HG03175 (cell line): ENCODE measurements at regions not wholly inside any gene's neighbourhood (a gene's known extent, or its start where the extent isn't known, plus 50 kb on each side); places are given as distances from the start of the nearest gene placed in this dataset.
"Not testable (repeated sequence)": the region's sequence is repeated elsewhere in the genome, so short reads cannot be mapped to it uniquely, and the experiment has no call there.

Experiments
- ATAC-seq: cut with Tn5 transposase; IDR thresholded peaks from one replicate; pipeline ENCODE4 v1.9.1; 2021; ENCODE audit warnings: mild to moderate bottlenecking, moderate library complexity; ENCODE audit not compliant: unreplicated experiment

DNA sequence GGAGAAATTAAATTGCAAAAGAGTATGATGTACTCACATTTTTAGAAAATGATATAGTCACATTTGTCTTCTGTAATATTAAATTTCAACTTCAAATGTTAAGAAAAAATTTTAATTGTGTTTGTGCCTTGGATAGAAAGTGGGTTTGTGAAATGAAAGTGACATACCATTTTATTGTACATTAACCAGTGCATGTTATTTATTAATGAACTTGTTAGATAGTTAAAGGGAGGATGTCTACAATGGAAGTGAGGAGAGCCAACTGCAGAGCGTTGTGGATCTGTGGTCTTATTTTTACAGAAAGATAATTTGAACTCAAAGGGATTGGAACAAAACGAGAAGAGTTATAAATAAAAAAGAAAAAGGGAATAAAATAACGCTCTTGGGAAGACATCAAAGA lies 291.7 kb downstream of the ARL4A start:
- ATAC-seq: peak; percentile 68

DNA sequence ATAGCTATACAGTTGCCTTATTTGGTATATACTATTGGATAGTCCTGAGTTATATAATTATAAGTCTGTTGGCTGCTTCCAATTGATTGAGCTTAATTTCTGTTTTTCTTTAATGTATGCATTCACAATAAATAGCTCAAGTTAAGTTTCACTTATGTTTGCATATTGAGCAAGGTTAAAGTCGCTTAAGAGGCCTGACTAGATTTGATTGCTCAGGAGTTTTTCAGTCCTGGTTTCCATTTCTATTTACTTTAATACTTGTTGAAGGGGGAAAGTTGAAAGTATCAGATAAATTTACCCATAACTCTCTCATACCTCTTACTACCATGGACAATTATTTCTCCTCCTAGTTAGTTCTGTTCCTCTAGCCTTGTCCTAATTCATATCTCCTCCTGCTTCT lies 294.7 kb downstream of the ARL4A start:
- ATAC-seq: no peak

DNA sequence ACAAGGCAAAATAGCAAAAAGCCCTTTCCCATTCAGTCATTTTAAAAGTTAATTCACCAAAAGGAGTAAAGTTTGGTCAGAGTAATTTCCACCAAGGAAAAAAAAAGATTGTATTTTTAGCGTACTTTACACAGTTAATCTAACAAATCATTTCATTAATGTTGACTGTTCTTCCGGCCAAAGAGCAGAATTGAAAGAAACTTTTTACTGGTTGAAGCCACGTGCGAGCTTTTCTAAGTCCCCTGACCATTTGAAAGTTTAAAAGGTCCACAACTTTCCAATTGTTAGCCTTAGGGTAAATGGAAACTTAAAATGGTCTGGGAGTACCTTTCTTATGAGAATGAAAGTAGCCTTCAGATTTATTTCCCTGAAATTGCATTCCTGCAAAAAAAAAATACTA lies 296.7 kb downstream of the ARL4A start:
- ATAC-seq: no peak

DNA sequence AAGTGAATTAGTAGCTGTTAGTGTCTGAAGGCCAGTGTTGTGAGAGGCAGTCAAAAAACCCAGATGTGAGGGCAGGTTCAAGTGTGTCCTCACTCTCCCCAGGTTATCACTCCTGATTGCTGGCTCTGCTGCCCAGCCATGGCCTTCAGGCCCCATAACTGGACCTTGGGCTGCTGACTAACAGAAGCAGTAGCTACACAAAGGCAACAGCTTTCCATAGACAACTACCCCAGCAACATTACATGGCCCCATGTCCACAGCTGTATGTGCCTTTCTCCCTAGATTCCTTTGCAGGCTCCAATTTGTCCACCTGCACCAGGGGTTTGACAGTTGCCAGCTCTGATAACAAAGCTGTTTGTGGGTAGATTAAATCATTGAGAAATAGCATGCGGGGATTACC lies 297.8 kb downstream of the ARL4A start:
- ATAC-seq: no peak

DNA sequence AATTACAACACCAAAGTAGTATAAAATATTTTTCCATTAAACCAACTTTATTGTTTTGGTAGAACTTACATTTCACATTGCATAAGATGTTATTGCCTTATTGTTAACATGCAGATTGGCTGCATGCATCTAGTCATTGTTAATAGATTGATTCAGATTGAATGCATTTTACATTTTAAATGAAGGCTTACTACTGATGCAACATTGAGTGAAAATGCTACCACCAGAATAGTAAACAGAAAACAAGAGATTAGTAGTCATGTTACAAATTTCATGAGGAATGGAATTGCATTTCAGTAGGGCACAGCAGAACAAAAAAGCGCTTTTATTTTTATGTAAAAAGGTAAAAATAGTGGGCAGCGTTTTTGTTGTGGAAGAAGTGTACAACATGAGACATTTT lies 298.3 kb downstream of the ARL4A start:
- ATAC-seq: no peak

DNA sequence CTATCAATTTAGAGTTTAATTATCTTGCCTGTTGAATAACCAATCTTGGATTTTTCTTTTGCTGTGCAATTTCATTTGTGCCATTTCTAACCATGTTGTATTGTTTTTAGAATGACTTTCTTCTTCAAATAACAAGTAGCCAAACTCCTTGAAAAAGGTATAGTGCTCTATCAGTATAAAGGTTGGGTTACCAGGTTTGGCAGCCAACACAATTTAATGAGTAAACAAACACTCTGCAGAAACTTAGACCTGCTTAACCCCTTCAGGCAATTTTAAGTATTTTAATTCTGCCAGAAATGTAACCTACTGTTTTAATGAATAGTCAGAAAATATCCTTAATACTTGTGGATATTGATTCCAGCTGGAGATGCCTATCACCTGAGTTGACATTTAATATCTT lies 299.8 kb downstream of the ARL4A start:
- no peak for ATAC-seq

DNA sequence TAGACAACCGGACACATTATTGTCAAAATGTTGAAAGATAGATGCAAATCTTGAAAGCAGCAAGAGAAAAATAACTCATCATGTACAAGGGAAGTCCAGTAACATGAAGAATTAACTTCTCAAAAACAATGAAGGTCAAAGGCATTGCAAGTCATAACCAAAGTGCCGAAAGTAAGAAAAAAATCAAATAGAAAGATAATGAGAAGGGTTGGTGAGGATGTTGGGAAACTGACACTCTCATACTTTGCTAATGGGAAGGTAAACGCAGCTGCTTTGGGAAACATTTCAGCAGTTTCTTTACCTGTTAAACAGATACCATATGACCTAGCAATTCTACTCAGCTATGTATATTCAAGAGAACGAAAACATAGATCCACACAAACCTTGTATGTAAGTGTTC lies 303.0 kb downstream of the ARL4A start:
- ATAC-seq: no peak

DNA sequence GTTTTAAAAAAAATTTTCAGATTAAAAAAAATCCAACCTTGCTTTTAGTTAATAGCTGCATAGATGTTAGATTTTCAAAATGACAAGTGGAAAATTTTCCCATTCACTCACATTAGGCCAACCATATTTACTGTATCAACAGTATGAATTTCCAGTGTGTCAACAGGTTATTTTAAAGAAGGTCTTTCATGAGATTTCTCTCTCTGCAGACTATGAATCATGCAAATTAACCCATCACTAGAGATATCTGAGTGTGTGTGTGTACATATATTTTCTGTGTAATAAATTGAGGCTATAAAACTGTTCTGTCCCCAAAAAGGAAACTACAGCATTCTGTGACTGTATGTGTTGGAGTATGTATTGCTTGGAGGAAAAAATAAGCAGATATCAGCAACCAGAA lies 305.6 kb downstream of the ARL4A start:
- no peak for ATAC-seq

DNA sequence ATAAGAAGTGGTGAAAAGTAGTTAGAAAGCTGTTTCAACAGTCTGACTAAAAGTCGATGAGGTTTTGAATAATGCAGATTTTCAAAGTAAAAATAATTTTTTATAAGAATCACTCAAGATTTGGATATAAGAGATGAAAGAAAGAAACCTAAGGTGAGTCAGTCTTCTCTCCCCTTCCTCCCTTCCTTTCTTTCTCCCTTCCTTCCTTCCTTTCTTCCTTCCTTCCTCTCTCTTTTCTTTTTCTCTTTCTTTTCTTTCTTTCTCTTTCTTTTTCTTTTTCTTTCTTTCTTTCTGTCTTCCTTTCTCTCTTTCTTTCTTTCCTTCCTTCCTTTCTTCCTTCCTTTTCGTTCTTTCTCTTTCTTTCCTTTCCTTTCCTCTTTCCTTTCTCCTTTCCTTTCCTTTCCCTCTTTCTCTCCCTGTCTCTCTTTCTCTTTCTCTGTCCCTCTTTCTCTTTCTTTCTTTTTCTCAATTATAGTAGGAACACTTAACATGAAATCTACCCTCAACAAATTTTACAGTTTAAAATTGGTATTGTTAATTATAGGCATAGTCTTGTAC lies 308.6 kb downstream of the ARL4A start:
- no peak for ATAC-seq

DNA sequence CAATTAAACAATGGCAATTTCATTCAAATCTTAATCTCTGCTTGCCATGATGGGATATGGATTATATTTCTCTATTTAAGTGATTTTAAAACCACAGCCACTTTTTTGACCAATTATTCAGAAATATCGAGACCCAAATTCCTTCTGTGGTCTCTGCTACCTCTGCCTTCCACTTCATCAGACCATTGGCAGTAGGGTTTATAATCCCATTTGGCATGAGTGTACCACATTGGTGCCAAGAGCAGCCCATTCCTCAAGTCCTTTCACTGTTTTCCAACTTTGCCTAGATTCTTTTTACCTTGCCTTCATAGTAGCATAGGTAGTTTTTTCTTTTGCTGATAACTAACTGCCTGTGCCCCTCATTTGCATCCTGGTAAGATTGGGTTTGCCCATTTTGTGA lies 319.9 kb downstream of the ARL4A start:
- ATAC-seq: no peak

DNA sequence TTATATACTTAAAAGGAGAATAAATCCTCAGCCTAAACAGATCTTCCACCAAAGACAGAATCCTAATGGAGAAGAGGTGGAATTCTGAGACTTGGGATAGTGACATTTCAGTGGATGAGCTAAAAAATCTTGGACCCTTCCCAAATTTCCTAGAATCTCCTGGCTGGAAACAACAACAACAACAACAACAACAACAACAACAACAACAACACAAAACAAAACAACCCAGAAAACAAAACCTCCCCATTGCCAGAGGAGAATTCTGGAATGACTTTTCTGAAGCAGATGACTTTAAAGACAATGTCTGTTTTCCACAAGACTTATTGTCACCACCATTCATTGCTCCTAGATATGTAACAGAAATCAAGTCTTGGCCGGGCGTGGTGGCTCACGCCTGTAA lies 322.1 kb downstream of the ARL4A start:
- no peak for ATAC-seq

DNA sequence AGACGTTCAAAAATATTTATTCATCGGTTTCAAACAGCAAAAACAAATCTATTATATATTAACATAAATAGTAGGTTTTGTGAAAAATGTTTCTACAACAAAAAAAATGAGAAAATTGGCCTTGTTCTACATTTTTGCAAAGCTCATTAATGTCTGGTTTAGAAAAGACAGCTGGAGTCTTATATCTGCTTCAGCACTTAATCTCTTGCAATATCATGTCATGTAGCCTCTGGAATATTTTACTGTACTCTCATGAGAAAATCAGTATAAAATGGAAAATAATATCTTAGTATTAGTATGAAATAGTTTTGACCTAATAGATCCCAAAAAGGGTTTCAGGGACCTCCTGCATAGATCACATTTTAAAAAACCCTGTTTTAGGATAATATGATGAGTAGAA lies 326.6 kb downstream of the ARL4A start:
- no peak for ATAC-seq

DNA sequence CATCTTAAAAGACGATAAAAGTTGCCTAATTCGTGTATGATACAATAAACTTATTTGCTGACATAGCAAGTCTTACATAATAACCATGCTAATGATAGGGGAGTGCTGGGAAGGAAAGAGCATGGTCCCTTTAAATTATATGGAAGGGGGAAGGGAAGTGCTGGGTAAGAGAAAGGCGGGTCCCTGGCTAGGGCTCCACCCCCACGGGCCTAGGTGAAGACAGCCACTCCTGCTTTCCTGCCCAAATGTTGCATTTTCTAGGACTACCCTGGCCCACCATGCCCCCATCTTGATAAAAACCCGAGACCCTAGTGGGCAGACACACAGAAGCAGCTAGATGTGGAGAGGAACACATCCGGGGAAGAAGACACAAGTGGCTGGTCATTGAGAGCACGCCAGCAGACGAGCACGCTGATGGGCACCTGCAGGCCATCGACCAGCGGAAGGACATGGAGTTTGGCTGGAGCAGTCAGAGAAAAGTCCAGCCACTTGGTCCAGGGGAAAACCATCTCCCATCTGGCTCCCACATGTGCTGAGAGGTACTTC lies 328.7 kb downstream of the ARL4A start:
- ATAC-seq: no peak

DNA sequence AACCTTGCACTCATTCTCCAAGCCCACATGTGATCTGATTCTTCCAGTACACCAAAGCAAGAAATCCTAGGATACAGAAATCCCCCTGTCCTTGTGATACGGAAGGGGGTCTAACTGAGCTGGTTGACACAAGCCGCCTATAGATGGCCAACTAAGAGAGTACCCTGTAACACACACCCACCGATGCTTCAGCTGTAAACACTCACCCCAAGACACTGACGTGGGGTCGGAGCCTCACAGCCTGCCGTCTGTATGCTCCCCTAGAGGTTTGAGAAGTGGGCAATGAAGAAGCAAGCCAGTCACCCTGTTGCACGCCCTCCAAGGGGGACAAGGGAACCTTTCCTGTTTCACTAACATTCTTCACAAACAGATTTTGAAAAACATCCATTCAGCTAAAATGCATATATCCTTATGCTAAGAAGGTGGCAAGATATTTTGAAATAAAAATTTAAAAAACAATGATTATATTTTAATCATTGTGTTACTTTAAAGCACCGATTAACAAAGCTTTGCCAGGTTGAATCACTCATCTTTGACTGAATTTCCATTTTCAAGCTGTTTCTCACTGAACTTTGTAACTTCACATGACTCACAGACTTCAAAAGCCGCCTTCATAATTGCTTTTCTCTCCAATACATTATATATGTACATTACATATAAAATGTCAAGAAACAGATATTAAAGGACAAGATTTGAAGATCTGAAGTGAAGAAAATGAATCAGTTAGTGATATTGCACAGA lies 329.3 kb downstream of the ARL4A start:
- no peak for ATAC-seq

DNA sequence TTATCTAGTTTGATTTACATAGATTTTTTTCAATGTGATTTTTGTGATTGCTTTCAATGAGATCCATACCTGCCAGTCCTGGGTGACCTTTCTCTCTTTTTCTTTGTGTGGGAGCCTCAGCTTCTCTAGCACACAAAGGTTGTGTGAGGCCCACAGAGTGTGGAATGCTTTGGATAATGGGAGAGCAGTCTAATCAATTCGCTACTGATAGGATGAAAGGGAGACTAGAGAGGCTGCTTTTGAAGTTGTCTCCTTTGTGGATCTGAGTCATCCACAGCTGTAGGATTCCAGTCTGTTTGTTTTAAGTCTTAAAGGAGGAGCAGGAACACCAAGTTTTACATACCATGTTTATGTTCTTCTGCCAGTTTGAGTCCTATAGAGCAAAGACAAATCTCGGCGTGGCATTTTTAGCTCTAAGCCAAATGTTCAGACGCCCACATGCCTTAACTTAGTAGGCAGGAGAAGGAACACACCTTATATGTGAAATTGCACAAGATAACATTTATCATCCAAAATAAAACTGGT lies 330.0 kb downstream of the ARL4A start:
- ATAC-seq: no peak

DNA sequence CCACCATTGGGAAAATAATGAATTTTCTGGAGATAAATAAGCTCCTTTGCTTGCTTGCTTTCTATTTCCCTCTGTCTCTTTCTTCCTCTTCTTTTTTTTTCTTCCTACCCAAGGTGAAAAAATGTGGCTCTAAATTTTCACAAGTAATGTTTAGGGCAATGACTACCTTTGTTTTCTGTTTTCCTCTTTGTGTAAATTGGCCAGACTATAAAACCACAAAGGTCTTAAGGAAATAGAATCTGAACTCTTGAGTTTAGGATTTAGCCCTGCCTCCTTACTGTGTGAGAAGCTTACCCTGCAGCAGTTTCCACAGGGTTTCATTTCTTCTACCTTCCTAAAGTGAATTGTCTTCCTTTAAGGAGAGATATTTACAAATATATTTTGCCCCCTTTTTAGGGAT lies 330.4 kb downstream of the ARL4A start:
- ATAC-seq: no peak

DNA sequence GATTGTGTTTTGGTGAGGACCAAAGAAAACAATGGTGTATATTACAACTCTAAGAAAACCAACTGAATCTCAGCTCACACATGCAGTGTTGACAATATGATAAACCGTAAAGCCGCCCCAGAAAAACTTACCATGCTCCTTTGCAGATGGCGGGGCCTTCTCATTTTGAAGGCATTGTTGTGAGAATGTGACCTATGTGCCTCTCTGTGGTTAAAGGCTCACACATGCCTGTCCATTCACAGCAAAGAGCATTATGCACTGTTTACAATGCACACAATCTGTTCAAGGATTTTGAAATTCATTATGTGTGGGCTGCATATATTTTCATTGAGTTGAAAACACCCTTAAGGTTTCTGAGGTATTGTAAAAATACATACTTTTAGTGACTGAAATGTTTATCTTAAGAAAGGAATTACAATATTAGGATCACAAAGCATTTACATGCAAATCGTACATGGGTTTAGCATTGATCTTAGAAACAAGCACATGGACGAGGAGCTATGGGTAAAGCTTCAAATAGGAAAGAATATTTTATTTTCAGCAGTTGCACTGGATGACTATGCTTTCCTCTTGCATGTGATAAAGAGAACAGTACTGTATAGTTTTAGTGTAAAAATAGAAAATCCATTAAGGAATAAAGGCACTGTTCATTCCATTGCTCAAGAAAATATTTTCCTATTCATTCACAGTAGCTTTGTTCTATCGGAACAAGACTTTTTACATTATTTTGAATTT lies 334.3 kb downstream of the ARL4A start:
- no peak for ATAC-seq

DNA sequence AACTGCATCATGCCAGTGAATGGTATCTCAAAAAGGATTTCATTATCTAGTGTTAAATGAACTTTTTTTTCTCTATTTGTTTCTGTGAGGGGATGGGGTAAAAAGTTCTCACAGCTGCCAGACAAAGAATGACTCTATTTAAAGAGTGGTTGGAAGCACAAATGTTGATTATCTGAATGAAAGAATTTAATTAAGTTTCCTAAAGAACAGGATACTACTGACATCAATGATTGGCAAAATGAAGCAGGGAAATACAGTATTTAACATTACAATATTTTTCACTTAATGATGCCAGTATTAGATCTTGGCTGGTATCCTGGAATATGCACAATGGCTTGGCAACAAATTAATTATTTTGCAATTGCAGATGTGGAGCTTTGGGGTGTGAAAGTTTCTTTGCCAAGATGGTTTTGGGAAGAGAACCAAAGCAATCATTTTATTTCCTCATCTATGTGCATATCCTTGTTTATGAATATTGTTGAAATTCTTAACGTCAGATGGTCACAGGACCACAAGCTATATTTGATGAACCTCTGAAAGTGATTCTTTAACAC lies 336.8 kb downstream of the ARL4A start:
- no peak for ATAC-seq

DNA sequence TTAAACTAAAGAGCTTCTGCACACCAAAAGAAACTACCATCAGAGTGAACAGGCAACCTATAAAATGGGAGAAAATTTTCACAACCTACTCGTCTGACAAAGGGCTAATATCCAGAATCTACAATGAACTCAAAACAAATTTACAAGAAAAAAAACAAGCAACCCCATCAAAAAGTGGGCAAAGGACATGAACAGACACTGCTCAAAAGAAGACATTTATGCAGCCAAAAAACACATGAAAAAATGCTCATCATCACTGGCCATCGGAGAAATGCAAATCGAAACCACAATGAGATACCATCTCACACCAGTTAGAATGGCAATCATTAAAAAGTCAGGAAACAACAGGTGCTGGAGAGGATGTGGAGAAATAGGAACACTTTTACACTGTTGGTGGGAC lies 337.6 kb downstream of the ARL4A start:
- not testable (repeated sequence) for ATAC-seq

DNA sequence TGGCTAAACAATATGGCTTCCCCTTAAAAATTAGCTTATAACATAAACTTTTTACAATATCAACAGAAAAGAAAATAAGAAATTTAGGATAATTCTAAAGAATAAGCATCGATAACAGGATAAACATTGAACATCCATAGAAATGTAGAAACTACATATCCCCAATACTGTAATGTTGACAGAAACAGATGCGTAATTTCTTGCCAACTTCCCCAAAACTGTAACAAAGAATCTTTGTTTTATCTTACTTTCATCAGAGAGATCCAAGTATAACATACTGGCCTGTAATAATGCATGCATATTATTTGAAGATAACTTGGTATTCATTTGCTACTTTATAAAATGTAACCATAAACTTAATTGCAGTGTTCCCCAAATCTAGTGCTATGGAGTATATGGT lies 339.9 kb downstream of the ARL4A start:
- no peak for ATAC-seq

DNA sequence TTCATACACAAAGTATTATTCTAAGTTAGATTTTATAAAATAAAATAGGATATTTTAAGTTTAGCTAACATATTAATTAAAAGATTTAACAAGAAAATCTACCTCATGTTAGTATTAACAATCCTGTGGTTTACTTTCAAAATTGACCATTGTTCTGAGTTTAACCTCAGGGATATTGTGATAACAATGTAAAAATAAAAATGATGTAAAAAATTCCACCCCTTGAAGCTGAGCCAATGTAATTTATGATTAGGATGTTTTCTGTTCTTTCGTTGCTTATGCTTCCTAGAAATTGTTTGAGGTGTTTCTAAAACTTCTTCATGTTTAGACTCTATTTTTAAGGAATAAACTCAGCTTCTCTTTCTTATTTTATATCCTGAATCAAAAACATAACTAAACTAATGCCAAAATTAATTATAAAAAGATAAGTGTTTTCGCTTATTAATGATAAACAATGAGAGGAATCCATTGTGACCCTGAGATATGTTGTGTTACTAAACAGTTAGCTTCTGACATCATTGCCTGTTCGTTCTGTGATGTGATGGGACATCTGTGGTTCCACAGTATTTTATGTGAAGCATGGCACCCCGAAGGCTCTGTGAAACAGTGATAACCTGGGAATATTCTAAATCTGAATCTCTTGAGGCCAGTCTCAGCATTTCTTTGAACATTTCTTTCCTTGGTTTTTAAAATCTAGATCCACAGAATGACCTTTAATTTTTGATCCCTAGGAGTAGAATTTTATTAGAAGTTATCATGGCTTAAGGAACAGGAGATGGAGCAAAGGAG lies 340.8 kb downstream of the ARL4A start:
- ATAC-seq: no peak
